MCF 10A (cell line): ENCODE measurements at regions not wholly inside any gene's neighbourhood (a gene's known extent, or its start where the extent isn't known, plus 50 kb on each side); places are given as distances from the start of the nearest gene placed in this dataset.

ENCODE experiments used
- BruUV-seq: library from RNA; stranded (reverse); fragments of 400-500 nt; replicated peaks from 2 replicates; lab custom pipeline; 2021; lab: Mats Ljungman, UMichigan
- CTCF ChIA-PET: fragments of 300-600 bp; sonication (Branson Sonifier 250); formaldehyde crosslinking; extraction: SDS; loops from one replicate; lab custom pipeline; 2021; ENCODE audit warnings: antibody characterized with exemption, inconsistent platforms; lab: Yijun Ruan, JAX
- POLR2A ChIA-PET: fragments of 300-600, 350-650 bp; sonication (Branson Sonifier 250); formaldehyde crosslinking; extraction: SDS; loops from one replicate; lab custom pipeline; 2020; ENCODE audit warnings: antibody characterized with exemption, inconsistent platforms; lab: Yijun Ruan, JAX
- DNase-seq: peaks from one replicate; pipeline ENCODE4 v3.0.0-alpha.2; 2018; ENCODE audit not compliant: unreplicated experiment
- H3K27ac Mint-ChIP-seq: one replicate; pipeline ENCODE4 v1.8.0; 2022; ENCODE audit warnings: mild to moderate bottlenecking, low read depth, mixed read lengths; ENCODE audit not compliant: unreplicated experiment
- H3K27me3 Mint-ChIP-seq: one replicate; pipeline ENCODE4 v1.8.0; 2022; ENCODE audit warnings: mixed read lengths; ENCODE audit not compliant: insufficient read depth, unreplicated experiment
- H3K36me3 Mint-ChIP-seq: one replicate; pipeline ENCODE4 v1.8.0; 2022; ENCODE audit warnings: mild to moderate bottlenecking, moderate library complexity, mixed read lengths; ENCODE audit not compliant: insufficient read depth, unreplicated experiment
- H3K4me1 Mint-ChIP-seq: one replicate; pipeline ENCODE4 v1.8.0; 2022; ENCODE audit warnings: mixed read lengths; ENCODE audit not compliant: insufficient read depth, unreplicated experiment
- H3K4me3 Mint-ChIP-seq: one replicate; pipeline ENCODE4 v1.8.0; 2022; ENCODE audit warnings: mild to moderate bottlenecking, moderate library complexity, mixed read lengths; ENCODE audit not compliant: unreplicated experiment
- H3K9me3 Mint-ChIP-seq: one replicate; pipeline ENCODE4 v1.8.0; 2022; ENCODE audit warnings: mixed read lengths; ENCODE audit not compliant: unreplicated experiment
- intact Hi-C: fragments of 100-400 bp; cut with micrococcal nuclease; formaldehyde crosslinking; loops from 2 replicates; pipeline ENCODE4 v1.14.1; 2022
- TF ChIP-seq, protein P1 (sequence below): fragments of 200-600 bp; IDR thresholded peaks from one replicate; pipeline ENCODE4 v1.8.0; 2022; ENCODE audit warnings: antibody characterized with exemption, mild to moderate bottlenecking; ENCODE audit not compliant: unreplicated experiment

GRCh38 chr16:49926941-49927340 lies 71.0 kb upstream of the ZNF423 start:
- Mint-ChIP-seq H3K4me3 (no peak overlapping the region), H3K27ac (no peak overlapping the region), H3K27me3 (peaks cover 36% of the 10 kb centered on the region), H3K36me3 (no peaks in the 10 kb centered on the region), H3K4me1 (no peaks in the 10 kb centered on the region), H3K9me3 (no peaks in the 10 kb centered on the region)
- TF ChIP-seq, protein P1, sequence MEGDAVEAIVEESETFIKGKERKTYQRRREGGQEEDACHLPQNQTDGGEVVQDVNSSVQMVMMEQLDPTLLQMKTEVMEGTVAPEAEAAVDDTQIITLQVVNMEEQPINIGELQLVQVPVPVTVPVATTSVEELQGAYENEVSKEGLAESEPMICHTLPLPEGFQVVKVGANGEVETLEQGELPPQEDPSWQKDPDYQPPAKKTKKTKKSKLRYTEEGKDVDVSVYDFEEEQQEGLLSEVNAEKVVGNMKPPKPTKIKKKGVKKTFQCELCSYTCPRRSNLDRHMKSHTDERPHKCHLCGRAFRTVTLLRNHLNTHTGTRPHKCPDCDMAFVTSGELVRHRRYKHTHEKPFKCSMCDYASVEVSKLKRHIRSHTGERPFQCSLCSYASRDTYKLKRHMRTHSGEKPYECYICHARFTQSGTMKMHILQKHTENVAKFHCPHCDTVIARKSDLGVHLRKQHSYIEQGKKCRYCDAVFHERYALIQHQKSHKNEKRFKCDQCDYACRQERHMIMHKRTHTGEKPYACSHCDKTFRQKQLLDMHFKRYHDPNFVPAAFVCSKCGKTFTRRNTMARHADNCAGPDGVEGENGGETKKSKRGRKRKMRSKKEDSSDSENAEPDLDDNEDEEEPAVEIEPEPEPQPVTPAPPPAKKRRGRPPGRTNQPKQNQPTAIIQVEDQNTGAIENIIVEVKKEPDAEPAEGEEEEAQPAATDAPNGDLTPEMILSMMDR = no peak
- BruUV-seq = no TSS peak
- DNase-seq = no peak
- ChIA-PET CTCF (interaction anchor here (3.7 kb wide), 1 partner anchor 519 kb away, joined by 18 read pairs; no protein-coding TSS in a partner anchor), POLR2A (no interaction called here)
- intact Hi-C loops = no loop called here

- DNase-seq = no peak
- ChIA-PET CTCF (interaction anchor here (0.6 kb wide), 2 partner anchors 353 to 455 kb away, joined by 3 to 5 read pairs; no protein-coding TSS in a partner anchor), POLR2A (interaction anchor here (0.5 kb wide), 1 partner anchor 1626 kb away, joined by 3 read pairs; no protein-coding TSS in a partner anchor)
- H3K27me3 Mint-ChIP-seq = peaks cover 36% of the 10 kb centered on the region
- no peak overlapping the region for H3K4me3 Mint-ChIP-seq
- no peaks in the 10 kb centered on the region for H3K9me3 Mint-ChIP-seq
- BruUV-seq = no TSS peak
- H3K4me1 Mint-ChIP-seq = peaks cover 5% of the 10 kb centered on the region
- TF ChIP-seq, protein P1 = no peak
- no peaks in the 10 kb centered on the region for H3K36me3 Mint-ChIP-seq
- intact Hi-C loops = no loop called here
- no peak overlapping the region for H3K27ac Mint-ChIP-seq
These were observed 72.5 kb upstream of the ZNF423 start for GRCh38 chr16:49928176-49929041.

- TF ChIP-seq, protein P1 = no peak
- POLR2A ChIA-PET = no interaction called here
These were observed 73.7 kb upstream of the ZNF423 start for GRCh38 chr16:49929626-49930025.

DNA sequence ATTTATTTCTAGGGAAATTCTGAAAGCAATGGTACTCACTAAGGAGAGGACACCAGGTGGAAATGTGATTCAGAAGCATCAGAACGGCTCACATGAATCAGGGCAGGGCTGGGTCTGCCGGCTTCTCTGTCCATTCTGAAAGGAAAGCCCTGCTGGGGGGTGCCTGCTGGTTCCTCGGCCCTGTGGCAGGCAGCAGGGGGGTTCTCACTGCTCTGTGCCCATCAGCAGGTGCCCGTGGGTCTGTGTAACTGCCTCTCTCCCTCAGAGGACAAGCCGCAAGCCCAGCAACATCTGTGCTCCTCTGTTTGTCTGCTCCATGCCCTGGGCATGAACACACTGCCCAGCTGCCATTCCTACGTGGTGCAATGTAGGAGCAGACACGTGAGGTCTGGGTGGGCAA lies 74.9 kb upstream of the ZNF423 start:
- no peaks in the 10 kb centered on the region for H3K36me3 Mint-ChIP-seq
- CTCF ChIA-PET = interaction anchor here (0.6 to 4.5 kb wide), 4 partner anchors 9 to 523 kb away, joined by 3 to 29 read pairs (median 3); no protein-coding TSS in a partner anchor

More at GRCh38 chr16:49929626-49930025, 73.7 kb upstream of the ZNF423 start:
- Mint-ChIP-seq H3K27me3 (peaks cover 33% of the 10 kb centered on the region), H3K4me3 (no peak overlapping the region), H3K27ac (no peak overlapping the region), H3K4me1 (peaks cover 6% of the 10 kb centered on the region), H3K36me3 (no peaks in the 10 kb centered on the region), H3K9me3 (no peaks in the 10 kb centered on the region)
- CTCF ChIA-PET = interaction anchor here (1.0 to 4.5 kb wide), 2 partner anchors 7 to 522 kb away, joined by 3 to 29 read pairs; no protein-coding TSS in a partner anchor
- no TSS peak for BruUV-seq
- no peak for DNase-seq
- intact Hi-C loops = no loop called here

More for the DNA sequence above, 74.9 kb upstream of the ZNF423 start:
- no peak overlapping the region for H3K4me3 Mint-ChIP-seq
- H3K27me3 Mint-ChIP-seq = peaks cover 21% of the 10 kb centered on the region
- no peak for DNase-seq
- POLR2A ChIA-PET = no interaction called here
- peaks cover 6% of the 10 kb centered on the region for H3K4me1 Mint-ChIP-seq
- no peaks in the 10 kb centered on the region for H3K9me3 Mint-ChIP-seq
- no peak overlapping the region for H3K27ac Mint-ChIP-seq
- no TSS peak for BruUV-seq
- intact Hi-C loops = no loop called here
- TF ChIP-seq, protein P1 = no peak
